GM18951 (cell line): ENCODE measurements at regions not wholly inside any gene's neighbourhood (a gene's known extent, or its start where the extent isn't known, plus 50 kb on each side); places are given as distances from the start of the nearest gene placed in this dataset.

Experiments
- POLR2A ChIP-seq: IDR thresholded peaks from 4 replicates; pipeline ENCODE4 v1.6.1; 2011; ENCODE audit warnings: mild to moderate bottlenecking; ENCODE audit not compliant: insufficient read length, insufficient read depth; ENCODE audit errors: extremely low read depth
- in situ Hi-C: fragments of 300-500 bp; cut with MboI; formaldehyde crosslinking; loops from one replicate; pipeline ENCODE4 v1.12.0; 2022; ENCODE audit warnings: low sequenced_read_pairs, mixed read lengths, inconsistent platforms; ENCODE audit not compliant: unreplicated experiment

GRCh38 chr2:238765590-238765989 lies 82.3 kb upstream of the TWIST2 start:
- no peak for TF ChIP-seq POLR2A
- in situ Hi-C loops: no loop called here

GRCh38 chr2:238771218-238771617 lies 76.7 kb upstream of the TWIST2 start:
- no peak for TF ChIP-seq POLR2A
- in situ Hi-C loops: no loop called here

GRCh38 chr2:238771639-238772038 lies 76.2 kb upstream of the TWIST2 start:
- in situ Hi-C loops: no loop called here
- no peak for TF ChIP-seq POLR2A

- in situ Hi-C loops: no loop called here
- TF ChIP-seq POLR2A: no peak
Measured at GRCh38 chr2:238772635-238773297, 75.1 kb upstream of the TWIST2 start.

GRCh38 chr2:238773472-238773871 lies 74.4 kb upstream of the TWIST2 start:
- no peak for TF ChIP-seq POLR2A
- in situ Hi-C loops: no loop called here

- no peak for TF ChIP-seq POLR2A
- in situ Hi-C loops: no loop called here
Measured at GRCh38 chr2:238774071-238774470, 73.8 kb upstream of the TWIST2 start.

- in situ Hi-C loops: loop anchor here (25.0 kb wide), 1 partner anchor 413 kb away; no protein-coding TSS in a partner anchor
- TF ChIP-seq POLR2A: no peak
Measured at GRCh38 chr2:238774980-238775509, 72.8 kb upstream of the TWIST2 start.

- no peak for TF ChIP-seq POLR2A
- in situ Hi-C loops: loop anchor here (25.0 kb wide), 1 partner anchor 413 kb away; no protein-coding TSS in a partner anchor
Measured at GRCh38 chr2:238775591-238775990, 72.3 kb upstream of the TWIST2 start.

GRCh38 chr2:238776003-238776760 lies 71.7 kb upstream of the TWIST2 start:
- no peak for TF ChIP-seq POLR2A
- in situ Hi-C loops: loop anchor here (25.0 kb wide), 1 partner anchor 414 kb away; no protein-coding TSS in a partner anchor

GRCh38 chr2:238776761-238777046 lies 71.2 kb upstream of the TWIST2 start:
- in situ Hi-C loops: loop anchor here (25.0 kb wide), 1 partner anchor 414 kb away; no protein-coding TSS in a partner anchor

- in situ Hi-C loops: loop anchor here (25.0 kb wide), 1 partner anchor 415 kb away; no protein-coding TSS in a partner anchor
Measured at GRCh38 chr2:238777369-238778067, 70.4 kb upstream of the TWIST2 start.

GRCh38 chr2:238784671-238785527 lies 63.0 kb upstream of the TWIST2 start:
- in situ Hi-C loops: loop anchor here (25.0 kb wide), 1 partner anchor 423 kb away; no protein-coding TSS in a partner anchor
- TF ChIP-seq POLR2A: no peak

More at GRCh38 chr2:238777369-238778067, 70.4 kb upstream of the TWIST2 start:
- TF ChIP-seq POLR2A: no peak
